Body of pancreas (tissue), 4 donors: ENCODE measurements at regions not wholly inside any gene's neighbourhood (a gene's known extent, or its start where the extent isn't known, plus 50 kb on each side); places are given as distances from the start of the nearest gene placed in this dataset.

Source experiments
- ATAC-seq: fragments of 150-250 bp; one replicate; pipeline ENCODE4 v1.9.1; 2016
- DNase-seq, 4 donors: peaks; one replicate each; pipeline ENCODE4 v3.0.0-alpha.2; 2019
- H3K27ac ChIP-seq, 4 donors: fragments of 200-600 bp; sonication (generic); 1 replicate in 3 of 4; 2 replicates in 1 of 4; pipeline versions ENCODE4 v1.5.1 to v1.6.1; 2016 to 2019; ENCODE audit warnings: mild to moderate bottlenecking in 1 of 4, mixed read lengths in 1 of 4, moderate library complexity in 1 of 4
- H3K27me3 ChIP-seq, 2 donors: fragments of 200-600 bp; sonication (generic); one replicate each; pipeline ENCODE4 v1.6.0; 2016; ENCODE audit warnings: mild to moderate bottlenecking in 1 of 2
- H3K36me3 ChIP-seq, 2 donors: fragments of 200-600 bp; sonication (generic); replicated peaks in 1 of 2; 2 replicates each; pipeline ENCODE4 v1.5.1; 2016; ENCODE audit warnings: low read depth in 2 of 2; ENCODE audit not compliant: insufficient read depth in 1 of 2
- H3K4me1 ChIP-seq: fragments of 200-600 bp; sonication (generic); one replicate; pipeline ENCODE4 v1.6.0; 2016
- H3K4me3 ChIP-seq, 2 donors: fragments of 200-600 bp; sonication (generic); 1 replicate in 1 of 2; 2 replicates in 1 of 2; pipeline ENCODE4 v1.5.1; 2016 to 2019
- H3K9me3 ChIP-seq, 3 donors: fragments of 200-600 bp; sonication (generic); 1 replicate in 2 of 3; 2 replicates in 1 of 3; pipeline ENCODE4 v1.5.1; 2016
- POLR2A ChIP-seq, 3 donors: fragments of 450-650 bp; IDR thresholded peaks; one replicate each; pipeline ENCODE4 v1.6.1; 2016; ENCODE audit warnings: antibody characterized with exemption in 3 of 3, mild to moderate bottlenecking in 2 of 3
- WGBS, 2 donors: methylation state at CpG; one replicate each; pipeline ENCODE4 v1.1.5; 2017; 5-methylcytosine and 5-hydroxymethylcytosine counted together
- intact Hi-C: fragments of 100-400 bp; cut with DNase I; formaldehyde crosslinking; loops from one replicate; pipeline ENCODE4 v1.15.1; 2023
- TF ChIP-seq, protein P1 (sequence below), 7 experiments: fragments of 450-650 bp in 4 of 7; fragments of 200-600 bp in 3 of 7; sonication (generic) in 3 of 7; IDR thresholded peaks; one replicate each; pipeline ENCODE4 v1.5.1; 2016 to 2019; ENCODE audit warnings: antibody characterized with exemption in 7 of 7

DNA sequence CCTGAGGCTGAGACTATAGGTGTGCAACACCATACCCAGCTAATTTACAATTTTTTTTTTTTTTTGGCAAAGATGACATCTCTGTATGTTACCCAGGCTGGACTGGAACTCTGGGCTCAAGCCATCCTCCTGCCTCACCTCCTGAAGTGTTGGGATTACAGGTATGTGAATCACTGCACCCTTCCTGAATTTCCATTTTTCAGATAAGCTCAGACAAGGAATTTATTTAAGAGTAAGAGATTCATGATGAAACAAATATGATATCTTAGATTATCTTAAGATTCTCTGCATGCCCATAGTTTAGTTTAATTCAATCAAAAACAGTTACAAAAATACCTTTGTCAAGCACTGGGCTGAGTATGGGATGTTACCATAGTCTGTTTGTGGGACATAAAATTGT lies 128.4 kb upstream of the BASP1 start:
- Histone ChIP-seq H3K4me3 (no peak overlapping the region), H3K27ac (no peak overlapping the region), H3K36me3 (no peaks in the 10 kb centered on the region), H3K9me3 (no peaks in the 10 kb centered on the region), H3K27me3 (no peaks in the 10 kb centered on the region), H3K4me1 (no peaks in the 10 kb centered on the region)
- intact Hi-C loops, result no loop called here
- DNase-seq (no peak), ATAC-seq (no peak)
- TF ChIP-seq, protein P1, sequence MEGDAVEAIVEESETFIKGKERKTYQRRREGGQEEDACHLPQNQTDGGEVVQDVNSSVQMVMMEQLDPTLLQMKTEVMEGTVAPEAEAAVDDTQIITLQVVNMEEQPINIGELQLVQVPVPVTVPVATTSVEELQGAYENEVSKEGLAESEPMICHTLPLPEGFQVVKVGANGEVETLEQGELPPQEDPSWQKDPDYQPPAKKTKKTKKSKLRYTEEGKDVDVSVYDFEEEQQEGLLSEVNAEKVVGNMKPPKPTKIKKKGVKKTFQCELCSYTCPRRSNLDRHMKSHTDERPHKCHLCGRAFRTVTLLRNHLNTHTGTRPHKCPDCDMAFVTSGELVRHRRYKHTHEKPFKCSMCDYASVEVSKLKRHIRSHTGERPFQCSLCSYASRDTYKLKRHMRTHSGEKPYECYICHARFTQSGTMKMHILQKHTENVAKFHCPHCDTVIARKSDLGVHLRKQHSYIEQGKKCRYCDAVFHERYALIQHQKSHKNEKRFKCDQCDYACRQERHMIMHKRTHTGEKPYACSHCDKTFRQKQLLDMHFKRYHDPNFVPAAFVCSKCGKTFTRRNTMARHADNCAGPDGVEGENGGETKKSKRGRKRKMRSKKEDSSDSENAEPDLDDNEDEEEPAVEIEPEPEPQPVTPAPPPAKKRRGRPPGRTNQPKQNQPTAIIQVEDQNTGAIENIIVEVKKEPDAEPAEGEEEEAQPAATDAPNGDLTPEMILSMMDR (IDR thresholded peaks at IDR 0.05), result no peak
- no peak for TF ChIP-seq POLR2A (IDR thresholded peaks at IDR 0.05)

DNA sequence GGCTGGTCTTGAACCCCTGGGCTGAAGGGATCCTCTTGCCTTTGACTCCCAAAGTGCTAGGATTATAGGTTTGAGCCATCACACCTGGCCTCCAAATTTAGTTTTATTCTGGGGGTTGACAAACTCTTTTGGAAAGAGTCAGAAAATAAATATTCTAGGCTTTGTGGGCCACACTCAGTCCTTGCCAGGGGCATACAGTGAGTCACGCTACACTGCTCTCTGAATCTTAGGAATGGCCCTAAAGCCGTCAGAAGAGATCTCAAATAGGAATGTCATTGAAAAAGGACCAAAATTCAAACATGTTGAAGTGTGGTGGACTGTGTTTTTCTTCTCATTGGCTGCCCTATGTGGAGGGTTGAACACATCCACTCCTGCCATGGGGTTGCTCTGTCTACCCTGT lies 127.7 kb upstream of the BASP1 start:
- WGBS, 2 donors, result 88 to 92% methylated on average over 2 of the region's 2 CpGs
- no peak for DNase-seq
- intact Hi-C loops, result no loop called here
- Histone ChIP-seq H3K27ac (no peak overlapping the region), H3K27me3 (no peaks in the 10 kb centered on the region), H3K36me3 (no peaks in the 10 kb centered on the region), H3K4me3 (no peak overlapping the region), H3K9me3 (no peaks in the 10 kb centered on the region), H3K4me1 (no peaks in the 10 kb centered on the region)
- TF ChIP-seq, protein P1 (IDR thresholded peaks at IDR 0.05), result no peak
- no peak for TF ChIP-seq POLR2A (IDR thresholded peaks at IDR 0.05)
- ATAC-seq, result no peak

DNA sequence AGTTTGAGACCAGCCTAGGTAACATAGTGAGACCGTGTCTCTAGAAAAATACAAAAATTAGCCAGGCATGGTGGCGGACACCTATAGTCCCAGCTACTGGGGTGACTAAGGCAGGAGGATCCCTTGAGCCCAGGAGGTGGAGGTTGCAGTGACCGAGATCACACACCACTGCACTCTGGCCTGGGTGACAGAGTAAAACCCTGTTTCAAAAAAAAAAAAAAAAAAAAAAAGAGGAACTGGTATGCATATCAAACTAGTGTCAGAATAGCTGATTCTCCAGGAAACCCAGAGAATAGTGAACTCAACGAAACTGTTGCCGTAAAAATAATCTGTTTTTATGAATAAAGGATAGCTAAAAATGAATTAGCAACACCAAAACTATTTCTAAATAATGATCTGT lies 126.6 kb upstream of the BASP1 start:
- intact Hi-C loops, result no loop called here
- no peak for ATAC-seq
- 87 to 93% methylated on average over 5 of the region's 5 CpGs for WGBS, 2 donors
- Histone ChIP-seq H3K27me3 (no peaks in the 10 kb centered on the region), H3K27ac (no peak overlapping the region), H3K4me3 (no peak overlapping the region), H3K36me3 (no peaks in the 10 kb centered on the region), H3K9me3 (no peaks in the 10 kb centered on the region), H3K4me1 (no peaks in the 10 kb centered on the region)
- no peak for TF ChIP-seq POLR2A (IDR thresholded peaks at IDR 0.05)
- TF ChIP-seq, protein P1 (IDR thresholded peaks at IDR 0.05), result no peak
- DNase-seq, result no peak

DNA sequence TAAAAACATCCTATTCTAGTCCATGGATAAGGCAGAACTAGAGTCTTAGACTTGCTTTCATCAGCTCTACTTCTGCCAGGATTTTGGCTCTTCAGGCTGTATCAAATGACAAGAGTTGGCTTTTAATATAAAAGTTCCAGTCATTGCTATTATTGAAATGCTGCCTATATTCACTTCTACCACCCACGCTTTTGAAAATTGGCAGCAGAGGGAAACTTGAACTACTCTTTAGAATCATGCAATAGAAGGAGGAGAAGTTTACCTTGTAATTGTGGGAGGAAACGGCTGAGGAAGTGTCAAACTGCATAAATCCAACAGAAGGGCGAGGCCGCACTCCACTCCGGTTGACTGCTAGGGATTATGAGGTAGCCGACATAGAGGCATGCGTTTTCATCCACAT lies 122.6 kb upstream of the BASP1 start:
- TF ChIP-seq, protein P1 (IDR thresholded peaks at IDR 0.05), result no peak
- no peak for TF ChIP-seq POLR2A (IDR thresholded peaks at IDR 0.05)
- Histone ChIP-seq H3K36me3 (no peaks in the 10 kb centered on the region), H3K9me3 (no peaks in the 10 kb centered on the region), H3K4me1 (no peaks in the 10 kb centered on the region), H3K27ac (no peak overlapping the region), H3K27me3 (no peaks in the 10 kb centered on the region), H3K4me3 (no peak overlapping the region)
- ATAC-seq (no peak), DNase-seq (no peak)
- WGBS, 2 donors, result 66 to 72% methylated on average over 7 of the region's 7 CpGs
- intact Hi-C loops, result no loop called here

DNA sequence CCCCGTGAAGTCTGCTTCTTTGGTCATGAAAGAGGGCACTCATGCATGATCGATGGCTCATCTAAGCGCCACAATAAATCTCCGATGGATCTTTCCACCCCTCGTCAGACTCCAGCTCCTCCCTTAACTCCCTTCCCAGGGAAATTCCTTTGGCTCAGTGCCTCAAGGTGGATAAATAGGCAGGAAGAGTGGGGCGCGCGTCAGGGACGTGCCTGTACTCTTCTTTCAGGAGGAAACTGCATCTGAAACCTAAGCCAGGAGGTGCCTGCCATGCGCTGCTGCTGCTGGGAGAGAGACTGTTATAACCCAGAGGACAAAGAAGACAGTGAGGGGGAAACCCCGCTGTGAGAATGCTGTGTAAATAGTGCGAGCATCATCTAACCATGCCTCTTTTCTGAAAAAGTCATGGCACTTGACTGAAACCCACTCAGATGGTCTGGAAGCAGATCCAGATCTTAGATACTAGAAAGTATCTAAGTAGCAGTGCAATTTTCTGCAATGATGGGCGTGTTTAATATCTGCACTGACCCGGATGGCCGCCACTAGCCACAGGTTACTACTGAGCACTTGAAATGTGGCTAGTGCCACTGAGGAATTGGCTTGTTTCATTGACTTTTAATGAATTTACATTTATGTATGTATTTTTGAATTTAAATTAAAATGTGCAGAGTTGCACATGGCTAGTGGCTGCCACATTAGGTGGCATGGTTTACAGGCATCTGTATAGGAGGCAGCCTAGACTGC lies 120.3 kb upstream of the BASP1 start:
- Histone ChIP-seq H3K4me1 (no peaks in the 10 kb centered on the region), H3K27me3 (no peaks in the 10 kb centered on the region), H3K36me3 (no peaks in the 10 kb centered on the region), H3K4me3 (no peak overlapping the region), H3K9me3 (no peaks in the 10 kb centered on the region), H3K27ac (no peak overlapping the region)
- 47 to 53% methylated on average over 15 of the region's 15 CpGs for WGBS, 2 donors
- no peak for ATAC-seq
- TF ChIP-seq POLR2A (IDR thresholded peaks at IDR 0.05), result no peak
- TF ChIP-seq, protein P1 (IDR thresholded peaks at IDR 0.05), result no peak
- intact Hi-C loops, result no loop called here
- peak in 1 of 4 donors; percentile 9 for DNase-seq
